ENCODE measurements at regions not wholly inside any gene's neighbourhood (a gene's known extent, or its start where the extent isn't known, plus 50 kb on each side); places are given as distances from the start of the nearest gene placed in this dataset.

DNA sequence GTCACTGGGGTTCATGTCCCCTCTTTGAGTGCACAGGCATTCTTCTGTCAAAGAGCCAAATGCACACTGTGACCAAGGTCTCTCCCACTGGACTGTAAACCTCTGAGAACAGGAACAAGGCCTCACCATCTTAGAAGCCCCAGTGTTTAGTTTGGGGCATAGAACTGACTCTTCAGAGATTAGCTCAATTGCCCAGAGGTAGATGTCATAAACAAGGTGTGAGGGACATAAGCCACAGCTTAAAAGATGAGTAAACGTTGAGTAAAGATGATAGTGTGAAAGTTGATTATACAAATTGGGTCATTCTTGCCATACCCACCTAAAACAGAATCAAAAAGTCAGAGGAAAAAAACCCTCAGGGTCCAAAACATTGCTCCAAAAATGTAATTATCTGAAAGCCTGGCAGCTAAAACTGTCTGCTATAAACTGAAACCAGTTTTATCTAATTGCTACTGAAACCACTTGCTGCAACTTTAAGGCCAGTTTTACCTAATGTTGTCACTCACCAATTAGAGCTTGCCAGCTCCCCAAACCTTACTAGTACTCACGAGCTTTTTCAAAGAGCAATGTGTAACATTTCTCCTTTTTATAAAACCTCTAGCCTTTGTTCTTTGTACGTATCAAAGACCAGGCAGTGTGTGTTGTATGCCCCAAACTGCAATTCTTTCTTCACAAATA is 415.2 kb downstream of the RAP2B start:
- DNase-seq (ENCODE audit: insufficient read length) (no peak), FAIRE-seq (no peak)
- no peak for TF ChIP-seq POLR2A (IDR thresholded peaks at IDR 0.05; ENCODE audit: low read depth, low read length)
- no peak for TF ChIP-seq TAF1 (IDR thresholded peaks at IDR 0.05; ENCODE audit: borderline replicate concordance, low read depth, low read length)
- TF ChIP-seq POLR2AphosphoS5 (IDR thresholded peaks at IDR 0.05; ENCODE audit: low read depth, low read length), result no peak

DNA sequence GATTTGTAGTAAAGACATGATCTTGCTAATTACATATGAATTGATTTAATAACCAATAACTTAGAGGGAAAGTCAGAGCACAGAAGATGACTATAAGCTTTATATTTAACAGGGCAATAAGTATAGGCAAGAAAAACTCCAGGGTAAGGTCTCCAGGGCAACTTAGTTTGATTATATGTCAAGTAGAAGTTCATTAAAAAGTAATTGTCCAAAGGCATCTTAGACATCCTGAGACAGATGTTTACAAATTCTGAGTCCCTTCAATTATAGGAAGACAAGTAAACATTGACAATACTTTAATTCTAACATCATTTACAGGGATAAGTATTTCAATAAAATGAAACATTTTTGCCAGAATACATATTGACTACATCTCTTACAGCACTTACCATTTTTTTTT is 416.0 kb downstream of the RAP2B start:
- TF ChIP-seq TAF1 (IDR thresholded peaks at IDR 0.05; ENCODE audit: borderline replicate concordance, low read depth, low read length) (no peak), POLR2A (IDR thresholded peaks at IDR 0.05; ENCODE audit: low read depth, low read length) (no peak), POLR2AphosphoS5 (IDR thresholded peaks at IDR 0.05; ENCODE audit: low read depth, low read length) (no peak)
- FAIRE-seq, result no peak

DNA sequence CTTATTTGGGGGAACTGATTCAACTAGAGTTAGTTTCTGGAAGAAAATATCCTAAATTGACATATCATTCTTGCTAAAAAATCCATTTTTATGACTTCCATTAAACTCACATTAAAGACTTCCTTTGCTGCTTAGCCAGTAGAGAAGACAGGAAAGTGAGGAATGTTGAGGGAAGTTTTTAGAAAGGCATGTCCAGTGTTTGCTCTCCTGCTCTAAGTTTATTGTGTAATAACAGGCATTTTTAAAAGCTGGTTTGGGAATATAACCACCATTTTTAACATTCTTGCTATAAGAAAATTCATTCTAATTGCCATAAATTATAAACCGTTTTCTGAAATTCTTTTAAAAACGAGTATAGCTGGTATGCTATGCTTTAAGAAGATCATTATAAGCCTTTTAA is 428.0 kb downstream of the RAP2B start:
- FAIRE-seq, result no peak
- TF ChIP-seq POLR2A (IDR thresholded peaks at IDR 0.05; ENCODE audit: low read depth, low read length), result no peak
- TF ChIP-seq POLR2AphosphoS5 (IDR thresholded peaks at IDR 0.05; ENCODE audit: low read depth, low read length), result no peak
- no peak for TF ChIP-seq TAF1 (IDR thresholded peaks at IDR 0.05; ENCODE audit: borderline replicate concordance, low read depth, low read length)

More for the DNA sequence above, 416.0 kb downstream of the RAP2B start:
- no peak for DNase-seq (ENCODE audit: insufficient read length)

DNA sequence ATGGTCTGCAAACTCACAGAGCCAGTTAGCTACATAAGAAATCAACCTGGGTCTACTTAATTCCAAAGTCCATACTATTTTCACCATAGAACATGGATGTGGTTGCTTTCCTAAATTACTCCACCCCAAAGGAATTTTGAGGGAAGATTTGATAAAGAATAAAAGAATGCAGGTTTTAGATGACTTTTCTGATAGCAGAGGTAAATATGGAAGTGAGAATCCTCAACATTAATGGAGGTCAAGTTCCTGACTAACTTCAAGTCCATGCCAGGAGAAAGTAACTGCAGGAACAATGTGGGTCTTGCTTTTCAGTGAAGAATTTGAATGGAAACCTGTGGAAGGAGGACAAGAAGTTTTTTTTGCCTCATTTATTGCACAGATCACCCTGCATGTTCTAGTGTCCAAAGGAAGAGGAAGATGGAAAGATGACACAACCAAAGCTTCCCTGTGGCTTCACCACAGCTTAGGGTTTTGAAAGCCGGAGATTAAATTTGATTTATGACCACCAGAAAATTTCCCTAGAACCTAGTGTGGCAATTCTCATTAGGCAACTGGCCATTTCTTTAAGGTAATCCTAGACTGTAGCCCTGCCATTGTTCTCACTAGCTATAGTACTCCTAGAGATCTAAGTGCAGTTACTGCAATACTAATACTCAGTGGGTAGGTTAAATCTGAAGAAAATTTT is 429.7 kb downstream of the RAP2B start:
- DNase-seq (ENCODE audit: insufficient read length) (no peak), FAIRE-seq (no peak)
- TF ChIP-seq POLR2AphosphoS5 (IDR thresholded peaks at IDR 0.05; ENCODE audit: low read depth, low read length), result no peak
- TF ChIP-seq TAF1 (IDR thresholded peaks at IDR 0.05; ENCODE audit: borderline replicate concordance, low read depth, low read length), result no peak
- TF ChIP-seq POLR2A (IDR thresholded peaks at IDR 0.05; ENCODE audit: low read depth, low read length), result no peak

More for the DNA sequence above, 428.0 kb downstream of the RAP2B start:
- no peak for DNase-seq (ENCODE audit: insufficient read length)

DNA sequence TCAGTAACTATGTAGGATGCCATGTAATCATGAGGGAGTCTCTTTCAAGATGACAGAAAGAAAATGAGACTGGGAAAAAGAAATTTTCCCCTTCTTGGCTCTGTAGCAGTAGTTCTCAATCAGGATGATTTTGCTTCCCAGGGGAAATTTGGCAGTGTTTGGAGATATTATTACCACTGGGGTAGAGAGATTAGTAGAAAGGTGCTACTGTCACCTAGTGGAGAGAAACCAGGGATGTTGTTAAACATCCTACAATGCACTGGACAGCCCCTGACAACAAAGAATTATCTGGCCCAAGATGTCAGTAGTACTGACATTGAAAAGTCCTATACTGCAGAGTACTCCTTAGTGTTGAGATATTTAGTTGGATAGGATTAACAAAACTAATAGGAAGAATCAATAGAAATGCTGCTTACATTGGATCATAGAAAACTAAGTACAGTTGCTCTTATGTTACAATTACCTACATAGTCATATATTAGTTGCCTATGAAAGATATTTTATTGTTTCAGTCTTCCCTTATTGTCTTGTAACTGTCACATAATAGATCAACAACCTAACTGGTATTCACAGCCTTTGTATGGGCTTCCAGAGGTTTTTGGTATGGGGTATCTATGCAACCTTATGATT is 433.3 kb downstream of the RAP2B start:
- FAIRE-seq, result no peak
- no peak for DNase-seq (ENCODE audit: insufficient read length)
- TF ChIP-seq POLR2A (IDR thresholded peaks at IDR 0.05; ENCODE audit: low read depth, low read length) (no peak), TAF1 (IDR thresholded peaks at IDR 0.05; ENCODE audit: borderline replicate concordance, low read depth, low read length) (no peak), POLR2AphosphoS5 (IDR thresholded peaks at IDR 0.05; ENCODE audit: low read depth, low read length) (no peak)

DNA sequence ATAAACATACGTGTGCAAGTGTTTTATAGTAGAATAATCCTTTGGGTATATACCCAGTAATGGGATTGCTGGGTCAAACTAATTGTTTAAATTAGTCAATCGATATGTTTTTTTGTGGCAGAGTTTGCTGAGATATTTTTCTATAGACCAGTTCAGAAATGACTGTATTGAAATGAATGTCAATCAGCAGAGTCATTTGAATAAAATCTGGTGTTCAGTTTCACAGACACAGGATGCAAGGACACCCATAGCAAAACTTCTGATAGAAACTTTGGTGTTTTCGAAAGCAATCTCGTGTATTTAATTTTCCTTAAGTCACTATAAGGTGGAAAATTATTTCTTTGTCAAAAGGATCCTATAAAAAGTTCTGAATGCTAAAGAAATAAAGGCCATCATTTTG is 434.4 kb downstream of the RAP2B start:
- TF ChIP-seq POLR2AphosphoS5 (IDR thresholded peaks at IDR 0.05; ENCODE audit: low read depth, low read length), result no peak
- no peak for TF ChIP-seq TAF1 (IDR thresholded peaks at IDR 0.05; ENCODE audit: borderline replicate concordance, low read depth, low read length)
- no peak for TF ChIP-seq POLR2A (IDR thresholded peaks at IDR 0.05; ENCODE audit: low read depth, low read length)
- DNase-seq (ENCODE audit: insufficient read length) (no peak), FAIRE-seq (no peak)

DNA sequence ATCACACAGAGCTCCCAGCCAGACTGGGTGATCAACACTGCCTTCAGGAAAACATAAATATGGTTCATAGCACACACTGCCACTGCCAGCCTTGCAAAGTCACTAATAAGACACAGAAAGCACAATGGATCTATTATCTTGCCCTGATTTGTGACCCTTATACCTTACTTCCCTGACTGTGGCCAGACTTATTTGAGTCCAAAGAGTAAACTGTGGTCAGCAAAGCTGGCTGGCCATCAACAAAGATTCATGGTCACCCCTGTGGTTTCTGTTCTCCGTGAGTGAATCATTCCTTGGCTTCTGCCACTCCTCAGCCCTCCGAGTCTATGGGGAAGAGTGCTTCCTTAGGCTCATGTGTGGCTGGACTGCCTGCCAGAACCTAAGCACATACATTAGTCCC is 437.7 kb downstream of the RAP2B start:
- DNase-seq (ENCODE audit: insufficient read length) (no peak), FAIRE-seq (no peak)
- TF ChIP-seq POLR2A (IDR thresholded peaks at IDR 0.05; ENCODE audit: low read depth, low read length) (no peak), POLR2AphosphoS5 (IDR thresholded peaks at IDR 0.05; ENCODE audit: low read depth, low read length) (no peak), TAF1 (IDR thresholded peaks at IDR 0.05; ENCODE audit: borderline replicate concordance, low read depth, low read length) (no peak)

DNA sequence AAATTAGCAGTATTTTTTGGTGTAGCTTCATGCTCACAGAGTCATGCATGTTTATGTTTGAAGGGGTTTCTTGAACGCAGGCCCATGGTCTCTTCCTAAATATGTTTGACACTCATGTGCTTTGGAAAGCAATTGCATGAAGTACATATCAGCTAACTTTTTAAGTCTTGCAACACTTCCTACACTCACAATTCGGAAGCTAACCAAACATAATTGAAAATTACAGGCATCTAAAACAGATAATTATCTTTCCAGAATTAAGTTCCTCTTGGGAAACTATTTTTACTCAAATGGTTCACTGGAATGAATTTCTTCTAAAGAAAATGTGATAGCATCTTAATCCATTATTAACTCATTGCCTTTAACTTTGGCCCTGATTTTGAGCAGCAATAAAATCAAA is 438.9 kb downstream of the RAP2B start:
- TF ChIP-seq POLR2A (IDR thresholded peaks at IDR 0.05; ENCODE audit: low read depth, low read length) (no peak), TAF1 (IDR thresholded peaks at IDR 0.05; ENCODE audit: borderline replicate concordance, low read depth, low read length) (no peak), POLR2AphosphoS5 (IDR thresholded peaks at IDR 0.05; ENCODE audit: low read depth, low read length) (no peak)
- DNase-seq (ENCODE audit: insufficient read length), result no peak
- no peak for FAIRE-seq

DNA sequence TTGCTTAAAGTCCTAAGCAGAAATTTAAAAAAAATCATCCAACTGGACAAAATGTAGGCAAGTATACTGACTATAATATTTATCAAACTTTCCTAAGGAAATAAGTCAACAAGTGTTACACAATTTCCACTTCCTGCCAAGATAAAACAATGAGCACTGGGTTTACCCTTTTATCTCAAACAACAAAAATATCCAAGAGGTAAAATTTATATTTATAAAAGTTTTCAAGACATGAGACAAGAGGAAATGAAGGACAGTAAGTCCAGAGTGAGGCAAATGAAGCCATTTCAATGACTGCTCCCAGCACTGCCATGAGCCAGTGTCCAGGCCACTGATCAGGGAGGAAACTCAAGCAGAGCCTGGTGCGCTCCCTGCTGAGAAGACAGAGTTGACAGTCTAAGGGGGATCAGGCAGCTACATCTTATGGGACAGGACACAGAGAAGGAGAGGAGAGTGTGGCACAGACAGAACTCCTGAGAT is 439.4 kb downstream of the RAP2B start:
- TF ChIP-seq POLR2A (IDR thresholded peaks at IDR 0.05; ENCODE audit: low read depth, low read length) (no peak), TAF1 (IDR thresholded peaks at IDR 0.05; ENCODE audit: borderline replicate concordance, low read depth, low read length) (no peak)
- FAIRE-seq (no peak), DNase-seq (ENCODE audit: insufficient read length) (no peak)

DNA sequence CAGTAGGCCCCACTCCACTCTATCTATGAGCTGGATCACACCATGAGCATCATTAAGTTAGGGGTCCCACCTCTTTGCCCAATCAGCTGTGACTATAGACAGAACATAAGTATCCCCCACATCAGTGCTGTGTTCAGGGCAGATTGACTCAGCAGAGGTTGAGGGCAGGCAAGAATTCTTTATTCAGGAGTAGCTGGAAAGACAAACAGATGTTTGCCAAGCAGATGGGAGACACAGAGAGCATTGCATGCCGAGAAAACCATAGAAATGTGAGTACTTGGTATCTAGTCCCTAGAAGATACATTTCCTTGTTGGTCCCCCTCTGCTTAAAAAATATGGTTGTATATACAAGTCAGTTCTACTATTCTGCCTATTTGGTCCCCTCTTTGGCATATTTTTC is 440.8 kb downstream of the RAP2B start:
- TF ChIP-seq TAF1 (IDR thresholded peaks at IDR 0.05; ENCODE audit: borderline replicate concordance, low read depth, low read length), result no peak
- no peak for TF ChIP-seq POLR2A (IDR thresholded peaks at IDR 0.05; ENCODE audit: low read depth, low read length)
- no peak for TF ChIP-seq POLR2AphosphoS5 (IDR thresholded peaks at IDR 0.05; ENCODE audit: low read depth, low read length)
- DNase-seq (ENCODE audit: insufficient read length) (no peak), FAIRE-seq (no peak)

DNA sequence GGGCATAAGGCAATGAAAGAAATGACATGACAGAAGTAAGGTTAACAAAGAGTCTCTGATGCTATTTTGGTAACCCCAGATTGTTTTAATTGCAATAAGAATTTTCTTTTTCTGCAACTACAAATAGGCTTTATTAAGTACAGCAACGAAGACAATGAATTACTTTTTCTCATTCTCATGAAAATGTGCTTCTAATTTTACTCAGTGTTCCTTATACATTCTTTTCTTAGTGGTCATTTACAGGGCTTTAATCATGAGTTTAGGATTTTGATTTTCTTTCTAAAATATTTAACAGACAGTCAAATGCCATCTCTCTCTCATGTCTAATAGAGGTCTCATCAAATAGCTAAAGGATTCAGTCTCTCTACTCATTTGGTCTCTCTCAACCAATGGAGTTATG is 452.1 kb downstream of the RAP2B start:
- no peak for TF ChIP-seq POLR2AphosphoS5 (IDR thresholded peaks at IDR 0.05; ENCODE audit: low read depth, low read length)
- TF ChIP-seq POLR2A (IDR thresholded peaks at IDR 0.05; ENCODE audit: low read depth, low read length), result no peak
- no peak for TF ChIP-seq TAF1 (IDR thresholded peaks at IDR 0.05; ENCODE audit: borderline replicate concordance, low read depth, low read length)
- FAIRE-seq, result no peak
- DNase-seq (ENCODE audit: insufficient read length), result no peak

DNA sequence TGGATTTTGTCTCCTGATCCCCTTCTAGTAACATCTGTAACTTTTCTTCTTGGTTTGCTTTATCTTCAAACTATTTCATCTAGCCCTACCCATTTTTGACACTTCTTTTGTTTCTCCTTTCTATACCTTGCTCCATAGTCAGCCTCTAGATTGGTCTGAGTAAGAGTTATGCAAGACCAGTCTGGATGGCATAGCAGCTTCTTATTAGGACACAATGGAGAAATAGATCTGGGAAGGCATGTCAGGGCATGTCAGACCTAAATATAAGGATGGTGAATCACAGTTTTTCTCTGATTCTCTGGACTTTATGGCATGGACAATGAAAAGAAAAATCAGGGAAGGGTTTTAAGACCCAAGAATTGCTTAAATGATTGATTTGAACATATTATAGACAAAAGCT is 452.5 kb downstream of the RAP2B start:
- FAIRE-seq, result no peak
- DNase-seq (ENCODE audit: insufficient read length), result no peak
- TF ChIP-seq POLR2AphosphoS5 (IDR thresholded peaks at IDR 0.05; ENCODE audit: low read depth, low read length), result no peak
- no peak for TF ChIP-seq POLR2A (IDR thresholded peaks at IDR 0.05; ENCODE audit: low read depth, low read length)
- TF ChIP-seq TAF1 (IDR thresholded peaks at IDR 0.05; ENCODE audit: borderline replicate concordance, low read depth, low read length), result no peak
